ENCODE measurements at regions not wholly inside any gene's neighbourhood (a gene's known extent, or its start where the extent isn't known, plus 50 kb on each side); places are given as distances from the start of the nearest gene placed in this dataset.

GRCh38 chr7:46202379-46202778, 281.3 kb upstream of the IGFBP3 start (continued):
- TF ChIP-seq REST (IDR thresholded peaks at IDR 0.05) = no peak
- TF ChIP-seq GABPA (IDR thresholded peaks at IDR 0.05 in 1 of 2, conservative IDR thresholded peaks at IDR 0.05 in 1 of 2) = no peak
- TF ChIP-seq FOXA2 (IDR thresholded peaks at IDR 0.05) = no peak
- no peak for TF ChIP-seq HNF4G (IDR thresholded peaks at IDR 0.05)
- TF ChIP-seq HNF4A (conservative IDR thresholded peaks at IDR 0.05) = no peak
- TF ChIP-seq TAF1 (conservative IDR thresholded peaks at IDR 0.05) = no peak

GRCh38 chr7:46201961-46202360, 280.9 kb upstream of the IGFBP3 start:
- Histone ChIP-seq H3K27me3 (ENCODE audit: control insufficient read depth in 4 of 4, insufficient read depth in 4 of 4, low read length in 3 of 4) (no peaks in the 10 kb centered on the region), H3K9me3 (ENCODE audit: control insufficient read depth in 4 of 4, low read length in 3 of 4) (no peaks in the 10 kb centered on the region), H3K4me3 (ENCODE audit: low read depth in 1 of 3, low read length in 3 of 3) (no peak overlapping the region), H3K9ac (ENCODE audit: low read depth in 1 of 2, low read length in 2 of 2) (no peak overlapping the region), H3K36me3 (ENCODE audit: control insufficient read depth in 4 of 4, insufficient read depth in 3 of 4, low read depth in 1 of 4, low read length in 3 of 4) (no peaks in the 10 kb centered on the region), H3K27ac (ENCODE audit: low read depth in 1 of 2, low read length in 2 of 2) (no peak overlapping the region), H3K4me1 (ENCODE audit: control insufficient read depth in 4 of 4, insufficient read depth in 4 of 4, low read length in 3 of 4) (no peaks in the 10 kb centered on the region)
- no peak for TF ChIP-seq HNF4A (conservative IDR thresholded peaks at IDR 0.05)
- no peak for TF ChIP-seq GABPA (IDR thresholded peaks at IDR 0.05 in 1 of 2, conservative IDR thresholded peaks at IDR 0.05 in 1 of 2)
- WGBS = 95% methylated on average over 4 of the region's 4 CpGs
- no peak for DNase-seq (ENCODE audit: low spot score)

GRCh38 chr7:46198701-46199100, 277.6 kb upstream of the IGFBP3 start:
- no peak for DNase-seq (ENCODE audit: low spot score)
- TF ChIP-seq ZBTB33 (IDR thresholded peaks at IDR 0.05) (no peak), YY1 (IDR thresholded peaks at IDR 0.05) (no peak), CTCF (IDR thresholded peaks at IDR 0.05; ENCODE audit: low read depth, low read length, missing input control) (no peak), MAX (IDR thresholded peaks at IDR 0.05) (no peak), SP1 (IDR thresholded peaks at IDR 0.05) (no peak)
- H3K27ac ChIP-seq (ENCODE audit: low read depth in 1 of 2, low read length in 2 of 2) = no peak overlapping the region
- H3K4me3 ChIP-seq (ENCODE audit: low read depth in 1 of 3, low read length in 3 of 3) = no peak overlapping the region
- H3K27me3 ChIP-seq (ENCODE audit: control insufficient read depth in 4 of 4, insufficient read depth in 4 of 4, low read length in 3 of 4) = no peaks in the 10 kb centered on the region
- 71% methylated on average over 1 of the region's 1 CpG for WGBS
- H3K4me1 ChIP-seq (ENCODE audit: control insufficient read depth in 4 of 4, insufficient read depth in 4 of 4, low read length in 3 of 4) = no peaks in the 10 kb centered on the region
- H3K9ac ChIP-seq (ENCODE audit: low read depth in 1 of 2, low read length in 2 of 2) = no peak overlapping the region
- H3K9me3 ChIP-seq (ENCODE audit: control insufficient read depth in 4 of 4, low read length in 3 of 4) = no peaks in the 10 kb centered on the region
- H3K36me3 ChIP-seq (ENCODE audit: control insufficient read depth in 4 of 4, insufficient read depth in 3 of 4, low read depth in 1 of 4, low read length in 3 of 4) = no peaks in the 10 kb centered on the region

All from liver (tissue), 8 donors.